HL-60 (cell line): ENCODE measurements at regions not wholly inside any gene's neighbourhood (a gene's known extent, or its start where the extent isn't known, plus 50 kb on each side); places are given as distances from the start of the nearest gene placed in this dataset.

Experiments
- DNase-seq, 2 experiments: peaks; one replicate each; pipeline ENCODE4 v3.0.0-alpha.2; 2010 to 2020; ENCODE audit warnings: low read depth in 1 of 2, low spot score in 1 of 2
- H3K27ac ChIP-seq: fragments of 250-450 bp; sonication (Bioruptor Pico); replicated peaks from 2 replicates; pipeline ENCODE4 v1.5.1; 2020; ENCODE audit warnings: mild to moderate bottlenecking, moderate library complexity
- H3K27me3 ChIP-seq: fragments of 250-450 bp; sonication (Bioruptor Pico); 2 replicates; pipeline ENCODE4 v1.5.1; 2021; ENCODE audit warnings: mild to moderate bottlenecking, moderate library complexity; ENCODE audit not compliant: insufficient read depth, poor library complexity, severe bottlenecking
- H3K4me3 ChIP-seq: replicated peaks from 2 replicates; pipeline ENCODE4 v1.5.1; 2011; ENCODE audit warnings: mild to moderate bottlenecking, control low read depth, low read length; ENCODE audit not compliant: insufficient read depth
- GABPA ChIP-seq: IDR thresholded peaks from 2 replicates; pipeline ENCODE4 v1.6.1; 2012; ENCODE audit warnings: low read depth
- POLR2AphosphoS5 ChIP-seq: IDR thresholded peaks from 2 replicates; pipeline ENCODE4 v1.6.1; 2012; ENCODE audit warnings: low read depth
- SPI1 ChIP-seq: IDR thresholded peaks from 2 replicates; pipeline ENCODE4 v1.6.1; 2012; ENCODE audit warnings: low read depth, mild to moderate bottlenecking, borderline replicate concordance
- TF ChIP-seq, protein P1 (sequence below): IDR thresholded peaks from 2 replicates; pipeline ENCODE4 v1.6.1; 2012; ENCODE audit warnings: low read depth; ENCODE audit not compliant: insufficient replicate concordance
- TF ChIP-seq, protein P2 (sequence below): IDR thresholded peaks from one replicate; pipeline ENCODE4 v1.5.1; 2011; ENCODE audit warnings: low read length, control low read depth, inconsistent platforms; ENCODE audit not compliant: insufficient read depth

DNA sequence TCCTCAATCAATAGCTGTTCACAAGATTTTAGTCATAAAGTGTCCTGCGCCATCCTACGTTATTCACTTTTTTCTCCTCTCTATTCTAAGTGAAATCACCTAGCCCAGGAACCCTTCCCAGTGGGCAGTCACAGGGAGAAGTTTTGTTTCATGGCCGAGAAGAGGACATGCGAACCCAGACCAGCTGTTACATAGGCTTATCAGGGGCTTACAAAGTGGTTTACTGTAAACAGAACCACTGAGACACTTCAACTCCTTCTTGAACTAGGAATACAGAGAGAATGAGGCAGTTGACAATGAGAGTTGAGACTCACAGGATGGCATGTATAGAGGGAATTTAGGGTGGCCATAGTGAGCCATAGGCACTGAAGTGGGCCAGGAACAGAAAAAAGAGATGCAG is 246.9 kb upstream of the GLI3 start:
- TF ChIP-seq POLR2AphosphoS5: no peak
- TF ChIP-seq, protein P1, sequence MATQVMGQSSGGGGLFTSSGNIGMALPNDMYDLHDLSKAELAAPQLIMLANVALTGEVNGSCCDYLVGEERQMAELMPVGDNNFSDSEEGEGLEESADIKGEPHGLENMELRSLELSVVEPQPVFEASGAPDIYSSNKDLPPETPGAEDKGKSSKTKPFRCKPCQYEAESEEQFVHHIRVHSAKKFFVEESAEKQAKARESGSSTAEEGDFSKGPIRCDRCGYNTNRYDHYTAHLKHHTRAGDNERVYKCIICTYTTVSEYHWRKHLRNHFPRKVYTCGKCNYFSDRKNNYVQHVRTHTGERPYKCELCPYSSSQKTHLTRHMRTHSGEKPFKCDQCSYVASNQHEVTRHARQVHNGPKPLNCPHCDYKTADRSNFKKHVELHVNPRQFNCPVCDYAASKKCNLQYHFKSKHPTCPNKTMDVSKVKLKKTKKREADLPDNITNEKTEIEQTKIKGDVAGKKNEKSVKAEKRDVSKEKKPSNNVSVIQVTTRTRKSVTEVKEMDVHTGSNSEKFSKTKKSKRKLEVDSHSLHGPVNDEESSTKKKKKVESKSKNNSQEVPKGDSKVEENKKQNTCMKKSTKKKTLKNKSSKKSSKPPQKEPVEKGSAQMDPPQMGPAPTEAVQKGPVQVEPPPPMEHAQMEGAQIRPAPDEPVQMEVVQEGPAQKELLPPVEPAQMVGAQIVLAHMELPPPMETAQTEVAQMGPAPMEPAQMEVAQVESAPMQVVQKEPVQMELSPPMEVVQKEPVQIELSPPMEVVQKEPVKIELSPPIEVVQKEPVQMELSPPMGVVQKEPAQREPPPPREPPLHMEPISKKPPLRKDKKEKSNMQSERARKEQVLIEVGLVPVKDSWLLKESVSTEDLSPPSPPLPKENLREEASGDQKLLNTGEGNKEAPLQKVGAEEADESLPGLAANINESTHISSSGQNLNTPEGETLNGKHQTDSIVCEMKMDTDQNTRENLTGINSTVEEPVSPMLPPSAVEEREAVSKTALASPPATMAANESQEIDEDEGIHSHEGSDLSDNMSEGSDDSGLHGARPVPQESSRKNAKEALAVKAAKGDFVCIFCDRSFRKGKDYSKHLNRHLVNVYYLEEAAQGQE: no peak
- no peak for TF ChIP-seq GABPA
- TF ChIP-seq, protein P2, sequence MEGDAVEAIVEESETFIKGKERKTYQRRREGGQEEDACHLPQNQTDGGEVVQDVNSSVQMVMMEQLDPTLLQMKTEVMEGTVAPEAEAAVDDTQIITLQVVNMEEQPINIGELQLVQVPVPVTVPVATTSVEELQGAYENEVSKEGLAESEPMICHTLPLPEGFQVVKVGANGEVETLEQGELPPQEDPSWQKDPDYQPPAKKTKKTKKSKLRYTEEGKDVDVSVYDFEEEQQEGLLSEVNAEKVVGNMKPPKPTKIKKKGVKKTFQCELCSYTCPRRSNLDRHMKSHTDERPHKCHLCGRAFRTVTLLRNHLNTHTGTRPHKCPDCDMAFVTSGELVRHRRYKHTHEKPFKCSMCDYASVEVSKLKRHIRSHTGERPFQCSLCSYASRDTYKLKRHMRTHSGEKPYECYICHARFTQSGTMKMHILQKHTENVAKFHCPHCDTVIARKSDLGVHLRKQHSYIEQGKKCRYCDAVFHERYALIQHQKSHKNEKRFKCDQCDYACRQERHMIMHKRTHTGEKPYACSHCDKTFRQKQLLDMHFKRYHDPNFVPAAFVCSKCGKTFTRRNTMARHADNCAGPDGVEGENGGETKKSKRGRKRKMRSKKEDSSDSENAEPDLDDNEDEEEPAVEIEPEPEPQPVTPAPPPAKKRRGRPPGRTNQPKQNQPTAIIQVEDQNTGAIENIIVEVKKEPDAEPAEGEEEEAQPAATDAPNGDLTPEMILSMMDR: no peak
- TF ChIP-seq SPI1: no peak
- DNase-seq: no peak
- H3K27me3 ChIP-seq: no peaks in the 10 kb centered on the region
- H3K27ac ChIP-seq: no peak overlapping the region
- H3K4me3 ChIP-seq: no peak overlapping the region

DNA sequence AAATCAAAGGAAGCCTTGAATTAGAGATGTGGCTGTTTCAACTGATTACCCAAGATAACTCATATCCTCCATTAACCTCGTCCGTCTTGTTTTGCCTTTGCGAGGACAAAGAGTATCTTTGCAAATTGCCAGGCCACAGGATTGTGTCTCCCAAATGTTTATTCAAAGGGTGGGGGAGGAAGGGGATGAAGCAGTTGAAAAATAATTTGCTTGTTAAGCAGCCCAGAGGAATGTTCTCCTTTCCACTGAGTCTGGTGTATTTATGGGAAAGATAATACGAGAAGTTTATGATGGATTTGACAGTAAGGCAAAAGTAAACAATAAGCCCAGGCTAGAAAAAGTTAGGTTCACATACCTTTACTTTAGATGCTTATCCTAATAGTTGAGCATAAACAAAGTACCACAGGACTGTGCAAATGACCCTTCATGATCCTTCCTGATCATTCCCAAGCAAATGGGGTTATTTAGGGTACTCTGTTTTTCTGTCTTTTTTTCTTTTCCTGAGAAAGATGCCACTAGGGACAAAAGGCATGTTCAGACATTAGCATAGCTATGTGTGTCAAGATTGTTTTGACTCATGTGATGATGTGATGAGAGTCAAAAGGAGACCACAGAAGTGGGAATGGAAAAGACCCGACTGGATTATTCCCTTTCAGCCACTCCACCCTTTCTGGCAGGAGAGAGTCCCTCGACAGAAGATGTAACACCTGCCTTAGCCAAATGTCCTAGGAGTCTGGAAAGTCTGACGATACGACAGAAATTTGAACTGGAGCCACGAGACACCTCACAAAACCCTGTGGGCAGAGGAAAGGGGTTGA is 243.0 kb upstream of the GLI3 start:
- DNase-seq: no peak

DNA sequence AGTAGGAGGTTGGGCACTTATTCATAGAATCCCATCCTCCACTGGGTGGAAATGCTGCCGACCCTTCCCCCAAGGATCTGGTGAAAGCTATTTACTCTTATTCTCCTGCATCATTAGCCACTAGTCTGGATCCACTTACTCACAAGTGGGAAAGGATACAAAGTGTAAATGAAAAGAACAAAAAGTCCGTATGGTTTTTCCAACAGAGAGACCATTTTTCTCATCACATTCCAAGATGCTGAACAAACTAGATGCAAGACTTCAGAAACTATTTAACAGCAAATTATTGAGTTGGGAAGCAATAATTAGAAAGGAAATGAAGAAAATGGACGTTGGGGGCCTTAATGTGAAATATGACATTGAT is 242.4 kb upstream of the GLI3 start:
- Histone ChIP-seq H3K27ac (no peak overlapping the region), H3K4me3 (no peak overlapping the region), H3K27me3 (no peaks in the 10 kb centered on the region)
- no peak for DNase-seq
- TF ChIP-seq GABPA (no peak), SPI1 (no peak), POLR2AphosphoS5 (no peak)
- TF ChIP-seq, protein P2: no peak
- TF ChIP-seq, protein P1: no peak

More for the DNA sequence above, 243.0 kb upstream of the GLI3 start:
- Histone ChIP-seq H3K27ac (no peak overlapping the region), H3K4me3 (no peak overlapping the region), H3K27me3 (no peaks in the 10 kb centered on the region)
- TF ChIP-seq, protein P2: no peak
- no peak for TF ChIP-seq GABPA
- TF ChIP-seq, protein P1: no peak
- TF ChIP-seq POLR2AphosphoS5: no peak
- no peak for TF ChIP-seq SPI1
